ENCODE measurements at regions not wholly inside any gene's neighbourhood (a gene's known extent, or its start where the extent isn't known, plus 50 kb on each side); places are given as distances from the start of the nearest gene placed in this dataset.

- Histone ChIP-seq H3K9me3 (ENCODE audit: control insufficient read depth, insufficient read depth, low read depth, low read length) (no peaks in the 10 kb centered on the region), H3K36me3 (ENCODE audit: control insufficient read depth, insufficient read depth, low read length) (no peaks in the 10 kb centered on the region), H3K27ac (ENCODE audit: low read length) (no peak overlapping the region), H3K27me3 (ENCODE audit: control insufficient read depth, insufficient read depth, low read length) (no peaks in the 10 kb centered on the region), H3K4me3 (ENCODE audit: low read depth in 2 of 2, low read length in 2 of 2) (no peak overlapping the region), H3K4me1 (ENCODE audit: control insufficient read depth, insufficient read depth, low read length) (no peaks in the 10 kb centered on the region)
- intact Hi-C loops (cut with micrococcal nuclease; ENCODE audit: unreplicated experiment) (no loop called here), in situ Hi-C loops (cut with HindIII; ENCODE audit: low pct_unique_long_range_greater_than_20kb, low sequenced_read_pairs) (no loop called here)
- no TSS peak for BruUV-seq (replicated peaks)
- ChIA-PET POLR2A (no interaction called here), CTCF (no interaction called here)
- DNase-seq (ENCODE audit: low read depth, low spot score) (no peak), ATAC-seq (no peak)
- TF ChIP-seq POLR2AphosphoS5 (IDR thresholded peaks at IDR 0.05; ENCODE audit: low read depth, low read length) (no peak), CTCF (IDR thresholded peaks at IDR 0.05) (no peak), SIN3A (IDR thresholded peaks at IDR 0.05; ENCODE audit: borderline replicate concordance, insufficient read depth, low read depth, low read length) (no peak), REST (IDR thresholded peaks at IDR 0.05; ENCODE audit: insufficient read depth in 1 of 2, low read depth in 2 of 2, low read length in 1 of 2) (no peak), TCF7L2 (IDR thresholded peaks at IDR 0.05; ENCODE audit: low read depth, low read length) (no peak)
These were observed 434.6 kb downstream of the TAF11L14 start for GRCh38 chr5:18068826-18069225.

GRCh38 chr5:18069790-18070189 lies 435.5 kb downstream of the TAF11L14 start:
- ATAC-seq (no peak), DNase-seq (ENCODE audit: low read depth, low spot score) (no peak)
- no peaks in the 10 kb centered on the region for H3K9me3 ChIP-seq (ENCODE audit: control insufficient read depth, insufficient read depth, low read depth, low read length)
- no peak overlapping the region for H3K4me3 ChIP-seq (ENCODE audit: low read depth in 2 of 2, low read length in 2 of 2)
- no TSS peak for BruUV-seq (replicated peaks)
- no peak overlapping the region for H3K27ac ChIP-seq (ENCODE audit: low read length)
- in situ Hi-C loops (cut with HindIII; ENCODE audit: low pct_unique_long_range_greater_than_20kb, low sequenced_read_pairs) (no loop called here), intact Hi-C loops (cut with micrococcal nuclease; ENCODE audit: unreplicated experiment) (no loop called here)
- ChIA-PET POLR2A (no interaction called here), CTCF (no interaction called here)
- H3K36me3 ChIP-seq (ENCODE audit: control insufficient read depth, insufficient read depth, low read length): no peaks in the 10 kb centered on the region
- TF ChIP-seq CTCF (IDR thresholded peaks at IDR 0.05): no peak
- no peak for TF ChIP-seq POLR2AphosphoS5 (IDR thresholded peaks at IDR 0.05; ENCODE audit: low read depth, low read length)
- TF ChIP-seq SIN3A (IDR thresholded peaks at IDR 0.05; ENCODE audit: borderline replicate concordance, insufficient read depth, low read depth, low read length): no peak
- no peak for TF ChIP-seq REST (IDR thresholded peaks at IDR 0.05; ENCODE audit: insufficient read depth in 1 of 2, low read depth in 2 of 2, low read length in 1 of 2)
- no peak for TF ChIP-seq TCF7L2 (IDR thresholded peaks at IDR 0.05; ENCODE audit: low read depth, low read length)
- H3K27me3 ChIP-seq (ENCODE audit: control insufficient read depth, insufficient read depth, low read length): no peaks in the 10 kb centered on the region
- H3K4me1 ChIP-seq (ENCODE audit: control insufficient read depth, insufficient read depth, low read length): no peaks in the 10 kb centered on the region
